ENCODE measurements at regions not wholly inside any gene's neighbourhood (a gene's known extent, or its start where the extent isn't known, plus 50 kb on each side); places are given as distances from the start of the nearest gene placed in this dataset.

- no peak overlapping the region for H3K27ac ChIP-seq (ENCODE audit: low read depth, low read length)
- POLR2A ChIA-PET: no interaction called here
- no peak for DNase-seq (ENCODE audit: low read depth, low spot score)
- no peaks in the 10 kb centered on the region for H3K9me3 ChIP-seq (ENCODE audit: control insufficient read depth, insufficient read depth, low read length)
- no peak for TF ChIP-seq CTCF (IDR thresholded peaks at IDR 0.05; ENCODE audit: low read depth, low read length)
- CTCF ChIA-PET: no interaction called here
- peaks cover 6% of the 10 kb centered on the region for H3K27me3 ChIP-seq (ENCODE audit: control insufficient read depth, insufficient read depth, low read length)
- H3K4me3 ChIP-seq (ENCODE audit: low read depth, low read length): no peak overlapping the region
Measured at GRCh38 chr3:107976202-107976800, 114.5 kb downstream of the CD47 start.

- TF ChIP-seq CTCF (IDR thresholded peaks at IDR 0.05; ENCODE audit: low read depth, low read length): no peak
- no peak overlapping the region for H3K4me3 ChIP-seq (ENCODE audit: low read depth, low read length)
Measured at GRCh38 chr3:107975529-107976201, 115.2 kb downstream of the CD47 start.

DNA sequence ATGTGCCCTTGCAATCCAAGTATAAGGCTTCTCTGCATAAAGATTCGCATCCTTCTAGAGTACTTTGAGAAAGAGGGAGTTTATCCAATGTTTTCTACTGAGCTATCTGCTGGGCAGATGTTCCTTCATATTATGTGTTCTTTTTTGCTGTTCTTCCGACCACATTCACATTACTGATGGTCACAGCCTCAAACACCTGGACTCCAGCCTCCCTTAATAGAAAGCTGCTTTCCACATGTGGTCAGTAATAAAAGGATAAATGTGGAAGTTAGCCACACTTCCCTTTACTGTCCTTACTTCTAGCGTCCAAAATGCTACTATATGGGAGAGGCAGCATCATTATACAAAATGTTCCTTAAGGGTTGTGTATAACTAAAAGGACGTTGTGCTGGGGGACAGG lies 116.9 kb downstream of the CD47 start:
- Histone ChIP-seq H3K27ac (ENCODE audit: low read depth, low read length) (no peak overlapping the region), H3K9me3 (ENCODE audit: control insufficient read depth, insufficient read depth, low read length) (no peaks in the 10 kb centered on the region), H3K27me3 (ENCODE audit: control insufficient read depth, insufficient read depth, low read length) (peaks cover 6% of the 10 kb centered on the region), H3K4me3 (ENCODE audit: low read depth, low read length) (no peak overlapping the region)
- DNase-seq (ENCODE audit: low read depth, low spot score): no peak
- no peak for TF ChIP-seq CTCF (IDR thresholded peaks at IDR 0.05; ENCODE audit: low read depth, low read length)
- ChIA-PET POLR2A (no interaction called here), CTCF (interaction anchor here (1.2 kb wide), 1 partner anchor 13 kb away, joined by 3 read pairs; no protein-coding TSS in a partner anchor)

More at GRCh38 chr3:107975529-107976201, 115.2 kb downstream of the CD47 start:
- peaks cover 6% of the 10 kb centered on the region for H3K27me3 ChIP-seq (ENCODE audit: control insufficient read depth, insufficient read depth, low read length)
- H3K27ac ChIP-seq (ENCODE audit: low read depth, low read length): no peak overlapping the region
- no peaks in the 10 kb centered on the region for H3K9me3 ChIP-seq (ENCODE audit: control insufficient read depth, insufficient read depth, low read length)
- CTCF ChIA-PET: no interaction called here
- POLR2A ChIA-PET: no interaction called here
- DNase-seq (ENCODE audit: low read depth, low spot score): no peak

DNA sequence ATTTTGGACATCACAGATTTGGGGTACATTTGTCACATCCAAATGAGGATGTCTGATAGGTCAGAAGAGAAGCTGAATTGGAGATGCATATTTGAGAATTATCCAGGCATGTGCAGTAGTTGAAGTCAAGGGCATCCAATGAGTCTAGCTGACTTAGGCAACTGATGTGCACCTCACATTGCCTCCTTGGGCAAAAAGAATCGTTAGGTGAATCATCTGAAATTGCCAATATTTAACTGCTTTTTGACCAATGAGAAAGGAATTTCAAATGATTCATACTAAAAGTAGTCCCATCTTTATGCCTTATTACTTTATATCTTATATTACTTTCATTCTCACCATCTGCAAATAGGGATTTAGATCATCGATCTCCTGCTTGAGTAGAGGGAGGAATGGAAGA lies 117.7 kb downstream of the CD47 start:
- ChIA-PET CTCF (interaction anchor here (0.9 to 1.2 kb wide), 2 partner anchors 14 to 46 kb away, joined by 3 to 4 read pairs; no protein-coding TSS in a partner anchor), POLR2A (no interaction called here)
- Histone ChIP-seq H3K27me3 (ENCODE audit: control insufficient read depth, insufficient read depth, low read length) (peaks cover 6% of the 10 kb centered on the region), H3K9me3 (ENCODE audit: control insufficient read depth, insufficient read depth, low read length) (no peaks in the 10 kb centered on the region), H3K27ac (ENCODE audit: low read depth, low read length) (no peak overlapping the region), H3K4me3 (ENCODE audit: low read depth, low read length) (no peak overlapping the region)
- TF ChIP-seq CTCF (IDR thresholded peaks at IDR 0.05; ENCODE audit: low read depth, low read length): no peak
- DNase-seq (ENCODE audit: low read depth, low spot score): no peak

GRCh38 chr3:107970993-107971580 lies 119.7 kb downstream of the CD47 start:
- Histone ChIP-seq H3K27ac (ENCODE audit: low read depth, low read length) (no peak overlapping the region), H3K27me3 (ENCODE audit: control insufficient read depth, insufficient read depth, low read length) (no peaks in the 10 kb centered on the region), H3K9me3 (ENCODE audit: control insufficient read depth, insufficient read depth, low read length) (no peaks in the 10 kb centered on the region), H3K4me3 (ENCODE audit: low read depth, low read length) (no peak overlapping the region)
- TF ChIP-seq CTCF (IDR thresholded peaks at IDR 0.05; ENCODE audit: low read depth, low read length): no peak
- POLR2A ChIA-PET: no interaction called here
- DNase-seq (ENCODE audit: low read depth, low spot score): no peak
- CTCF ChIA-PET: no interaction called here

Data from AG04450 (cell line).